ENCODE measurements at regions not wholly inside any gene's neighbourhood (a gene's known extent, or its start where the extent isn't known, plus 50 kb on each side); places are given as distances from the start of the nearest gene placed in this dataset.

GRCh38 chr13:40494513-40494912 is 171.9 kb downstream of the FOXO1 start:
- TF ChIP-seq CTCF (IDR thresholded peaks at IDR 0.05; ENCODE audit: unreplicated experiment) = no peak
- no peak overlapping the region for H3K27ac Mint-ChIP-seq
- no peak for DNase-seq (ENCODE audit: low spot score, unreplicated experiment)
- H3K36me3 Mint-ChIP-seq (ENCODE audit: insufficient read depth) = no peaks in the 10 kb centered on the region
- peaks cover 7% of the 10 kb centered on the region for H3K4me1 Mint-ChIP-seq (ENCODE audit: low read depth)
- peaks cover 17% of the 10 kb centered on the region for H3K27me3 Mint-ChIP-seq
- H3K4me3 Mint-ChIP-seq (ENCODE audit: low read depth) = no peak overlapping the region
- no peaks in the 10 kb centered on the region for H3K9me3 Mint-ChIP-seq (ENCODE audit: low read depth)

GRCh38 chr13:40494946-40495620 is 171.4 kb downstream of the FOXO1 start:
- DNase-seq (ENCODE audit: low spot score, unreplicated experiment) = no peak
- Mint-ChIP-seq H3K4me3 (ENCODE audit: low read depth) (no peak overlapping the region), H3K27ac (no peak overlapping the region), H3K4me1 (ENCODE audit: low read depth) (peaks cover 7% of the 10 kb centered on the region), H3K36me3 (ENCODE audit: insufficient read depth) (no peaks in the 10 kb centered on the region), H3K27me3 (peaks cover 13% of the 10 kb centered on the region), H3K9me3 (ENCODE audit: low read depth) (no peaks in the 10 kb centered on the region)
- TF ChIP-seq CTCF (IDR thresholded peaks at IDR 0.05; ENCODE audit: unreplicated experiment) = no peak

- Mint-ChIP-seq H3K36me3 (ENCODE audit: insufficient read depth) (no peaks in the 10 kb centered on the region), H3K9me3 (ENCODE audit: low read depth) (no peaks in the 10 kb centered on the region), H3K4me1 (ENCODE audit: low read depth) (peaks cover 7% of the 10 kb centered on the region), H3K27ac (no peak overlapping the region), H3K27me3 (peaks cover 12% of the 10 kb centered on the region), H3K4me3 (ENCODE audit: low read depth) (no peak overlapping the region)
- DNase-seq (ENCODE audit: low spot score, unreplicated experiment) = no peak
- TF ChIP-seq CTCF (IDR thresholded peaks at IDR 0.05; ENCODE audit: unreplicated experiment) = no peak
Observed at GRCh38 chr13:40495621-40496001, 170.8 kb downstream of the FOXO1 start.

- Mint-ChIP-seq H3K27me3 (peaks cover 12% of the 10 kb centered on the region), H3K4me1 (ENCODE audit: low read depth) (peaks cover 7% of the 10 kb centered on the region), H3K36me3 (ENCODE audit: insufficient read depth) (no peaks in the 10 kb centered on the region), H3K9me3 (ENCODE audit: low read depth) (no peaks in the 10 kb centered on the region), H3K4me3 (ENCODE audit: low read depth) (no peak overlapping the region), H3K27ac (no peak overlapping the region)
- no peak for DNase-seq (ENCODE audit: low spot score, unreplicated experiment)
- no peak for TF ChIP-seq CTCF (IDR thresholded peaks at IDR 0.05; ENCODE audit: unreplicated experiment)
Observed at GRCh38 chr13:40496035-40496810, 170.2 kb downstream of the FOXO1 start.

- no peak overlapping the region for H3K4me3 Mint-ChIP-seq (ENCODE audit: low read depth)
- no peak for TF ChIP-seq CTCF (IDR thresholded peaks at IDR 0.05; ENCODE audit: unreplicated experiment)
- no peak overlapping the region for H3K27ac Mint-ChIP-seq
- H3K36me3 Mint-ChIP-seq (ENCODE audit: insufficient read depth) = no peaks in the 10 kb centered on the region
- H3K27me3 Mint-ChIP-seq = peaks cover 7% of the 10 kb centered on the region
- no peaks in the 10 kb centered on the region for H3K9me3 Mint-ChIP-seq (ENCODE audit: low read depth)
- H3K4me1 Mint-ChIP-seq (ENCODE audit: low read depth) = peaks cover 7% of the 10 kb centered on the region
- DNase-seq (ENCODE audit: low spot score, unreplicated experiment) = no peak
Observed at GRCh38 chr13:40498461-40498860, 168.0 kb downstream of the FOXO1 start.
